ENCODE measurements at regions not wholly inside any gene's neighbourhood (a gene's known extent, or its start where the extent isn't known, plus 50 kb on each side); places are given as distances from the start of the nearest gene placed in this dataset.

- no peak for TF ChIP-seq EZH2 (IDR thresholded peaks at IDR 0.05; ENCODE audit: borderline replicate concordance, low read depth, low read length, poor library complexity, severe bottlenecking)
- no peak for TF ChIP-seq CTCF (conservative IDR thresholded peaks at IDR 0.05; ENCODE audit: low read depth, low read length)
These were observed 68.0 kb upstream of the ALX4 start for GRCh38 chr11:44377914-44378321.
